ENCODE measurements at regions not wholly inside any gene's neighbourhood (a gene's known extent, or its start where the extent isn't known, plus 50 kb on each side); places are given as distances from the start of the nearest gene placed in this dataset.

GRCh38 chr11:101195294-101195693 is 65.7 kb upstream of the PGR start:
- Histone ChIP-seq H3K4me3 (ENCODE audit: low read length) (no peak overlapping the region), H3K27ac (ENCODE audit: low read length) (no peak overlapping the region), H4K20me1 (ENCODE audit: insufficient read depth, low read length) (no peaks in the 10 kb centered on the region), H3K79me2 (ENCODE audit: low read length) (no peaks in the 10 kb centered on the region), H3K4me2 (ENCODE audit: low read length) (no peak overlapping the region), H2AFZ (ENCODE audit: low read depth, low read length) (no peak overlapping the region), H3K36me3 (replicated peaks; ENCODE audit: low read depth, low read length) (no peaks in the 10 kb centered on the region), H3K27me3 (ENCODE audit: low read depth, low read length) (no peaks in the 10 kb centered on the region), H3K9ac (ENCODE audit: low read length) (no peak overlapping the region), H3K4me1 (ENCODE audit: low read length) (no peaks in the 10 kb centered on the region), H3K9me3 (ENCODE audit: insufficient read depth, low read length) (no peaks in the 10 kb centered on the region)
- TF ChIP-seq CTCF (IDR thresholded peaks at IDR 0.05; ENCODE audit: low read depth, low read length) (no peak), EZH2phosphoT487 (IDR thresholded peaks at IDR 0.05; ENCODE audit: low read depth) (no peak)

GRCh38 chr11:101188801-101189200 is 59.2 kb upstream of the PGR start:
- H3K9me3 ChIP-seq (ENCODE audit: insufficient read depth, low read length), result no peaks in the 10 kb centered on the region
- no peaks in the 10 kb centered on the region for H4K20me1 ChIP-seq (ENCODE audit: insufficient read depth, low read length)
- no peaks in the 10 kb centered on the region for H3K4me1 ChIP-seq (ENCODE audit: low read length)
- no peaks in the 10 kb centered on the region for H3K27me3 ChIP-seq (ENCODE audit: low read depth, low read length)
- no peak overlapping the region for H2AFZ ChIP-seq (ENCODE audit: low read depth, low read length)
- H3K36me3 ChIP-seq (replicated peaks; ENCODE audit: low read depth, low read length), result no peaks in the 10 kb centered on the region
- H3K4me3 ChIP-seq (ENCODE audit: low read length), result no peak overlapping the region
- no peak overlapping the region for H3K4me2 ChIP-seq (ENCODE audit: low read length)
- H3K27ac ChIP-seq (ENCODE audit: low read length), result no peak overlapping the region
- no peak for TF ChIP-seq EZH2phosphoT487 (IDR thresholded peaks at IDR 0.05; ENCODE audit: low read depth)
- H3K79me2 ChIP-seq (ENCODE audit: low read length), result no peaks in the 10 kb centered on the region
- H3K9ac ChIP-seq (ENCODE audit: low read length), result no peak overlapping the region

GRCh38 chr11:101188173-101188572 is 58.6 kb upstream of the PGR start:
- Histone ChIP-seq H3K4me3 (ENCODE audit: low read length) (no peak overlapping the region), H3K27ac (ENCODE audit: low read length) (no peak overlapping the region), H3K36me3 (replicated peaks; ENCODE audit: low read depth, low read length) (no peaks in the 10 kb centered on the region)

GRCh38 chr11:101187748-101188147 is 58.1 kb upstream of the PGR start:
- Histone ChIP-seq H2AFZ (ENCODE audit: low read depth, low read length) (no peak overlapping the region), H3K4me1 (ENCODE audit: low read length) (no peaks in the 10 kb centered on the region), H3K9ac (ENCODE audit: low read length) (no peak overlapping the region), H3K4me3 (ENCODE audit: low read length) (no peak overlapping the region), H3K36me3 (replicated peaks; ENCODE audit: low read depth, low read length) (no peaks in the 10 kb centered on the region), H4K20me1 (ENCODE audit: insufficient read depth, low read length) (no peaks in the 10 kb centered on the region), H3K27me3 (ENCODE audit: low read depth, low read length) (no peaks in the 10 kb centered on the region), H3K4me2 (ENCODE audit: low read length) (no peak overlapping the region), H3K79me2 (ENCODE audit: low read length) (no peaks in the 10 kb centered on the region), H3K27ac (ENCODE audit: low read length) (no peak overlapping the region), H3K9me3 (ENCODE audit: insufficient read depth, low read length) (no peaks in the 10 kb centered on the region)
- TF ChIP-seq CTCF (IDR thresholded peaks at IDR 0.05; ENCODE audit: low read depth, low read length) (no peak), EZH2phosphoT487 (IDR thresholded peaks at IDR 0.05; ENCODE audit: low read depth) (no peak)

More at GRCh38 chr11:101188173-101188572, 58.6 kb upstream of the PGR start:
- no peaks in the 10 kb centered on the region for H4K20me1 ChIP-seq (ENCODE audit: insufficient read depth, low read length)
- H3K79me2 ChIP-seq (ENCODE audit: low read length), result no peaks in the 10 kb centered on the region
- TF ChIP-seq CTCF (IDR thresholded peaks at IDR 0.05; ENCODE audit: low read depth, low read length) (no peak), EZH2phosphoT487 (IDR thresholded peaks at IDR 0.05; ENCODE audit: low read depth) (no peak)
- no peak overlapping the region for H2AFZ ChIP-seq (ENCODE audit: low read depth, low read length)
- H3K9me3 ChIP-seq (ENCODE audit: insufficient read depth, low read length), result no peaks in the 10 kb centered on the region
- no peak overlapping the region for H3K9ac ChIP-seq (ENCODE audit: low read length)
- H3K4me1 ChIP-seq (ENCODE audit: low read length), result no peaks in the 10 kb centered on the region
- no peak overlapping the region for H3K4me2 ChIP-seq (ENCODE audit: low read length)
- no peaks in the 10 kb centered on the region for H3K27me3 ChIP-seq (ENCODE audit: low read depth, low read length)

- Histone ChIP-seq H3K4me2 (ENCODE audit: low read length) (no peak overlapping the region), H3K27me3 (ENCODE audit: low read depth, low read length) (no peaks in the 10 kb centered on the region), H2AFZ (ENCODE audit: low read depth, low read length) (no peak overlapping the region), H3K79me2 (ENCODE audit: low read length) (no peaks in the 10 kb centered on the region), H3K9me3 (ENCODE audit: insufficient read depth, low read length) (no peaks in the 10 kb centered on the region), H3K27ac (ENCODE audit: low read length) (no peak overlapping the region), H3K4me1 (ENCODE audit: low read length) (no peaks in the 10 kb centered on the region), H4K20me1 (ENCODE audit: insufficient read depth, low read length) (no peaks in the 10 kb centered on the region), H3K9ac (ENCODE audit: low read length) (no peak overlapping the region), H3K36me3 (replicated peaks; ENCODE audit: low read depth, low read length) (no peaks in the 10 kb centered on the region), H3K4me3 (ENCODE audit: low read length) (no peak overlapping the region)
- TF ChIP-seq CTCF (IDR thresholded peaks at IDR 0.05; ENCODE audit: low read depth, low read length) (no peak), EZH2phosphoT487 (IDR thresholded peaks at IDR 0.05; ENCODE audit: low read depth) (no peak)
Observed at GRCh38 chr11:101185985-101186384, 56.4 kb upstream of the PGR start.
